Glomerular visceral epithelial cell (primary cell): ENCODE measurements at regions not wholly inside any gene's neighbourhood (a gene's known extent, or its start where the extent isn't known, plus 50 kb on each side); places are given as distances from the start of the nearest gene placed in this dataset.
"Not testable (repeated sequence)": the region's sequence is repeated elsewhere in the genome, so short reads cannot be mapped to it uniquely, and the experiment has no call there.

Source experiments
- DNase-seq: peaks from one replicate; pipeline ENCODE4 v3.0.0-alpha.2; 2016; ENCODE audit errors: extremely low spot score

GRCh38 chr2:180607514-180608049, 372.8 kb upstream of the UBE2E3 start:
- no peak for DNase-seq

- DNase-seq = no peak
Observed at GRCh38 chr2:180604077-180604476, 376.3 kb upstream of the UBE2E3 start.

GRCh38 chr2:180601016-180601415, 379.4 kb upstream of the UBE2E3 start:
- no peak for DNase-seq

GRCh38 chr2:180599804-180600203, 380.6 kb upstream of the UBE2E3 start:
- no peak for DNase-seq

GRCh38 chr2:180597179-180597578, 383.2 kb upstream of the UBE2E3 start:
- DNase-seq = no peak

- no peak for DNase-seq
Observed at GRCh38 chr2:180596453-180596852, 384.0 kb upstream of the UBE2E3 start.

GRCh38 chr2:180591947-180592346, 388.5 kb upstream of the UBE2E3 start:
- no peak for DNase-seq

- not testable (repeated sequence) for DNase-seq
Observed at GRCh38 chr2:180591093-180591781, 389.2 kb upstream of the UBE2E3 start.

GRCh38 chr2:180583441-180584140, 396.8 kb upstream of the UBE2E3 start:
- DNase-seq = no peak

- DNase-seq = no peak
Observed at GRCh38 chr2:180579388-180579787, 401.0 kb upstream of the UBE2E3 start.

- DNase-seq = no peak
Observed at GRCh38 chr2:180578441-180578840, 402.0 kb upstream of the UBE2E3 start.

GRCh38 chr2:180577567-180577966, 402.8 kb upstream of the UBE2E3 start:
- DNase-seq = no peak

- peak; percentile 17 for DNase-seq
Observed at GRCh38 chr2:180573951-180574350, 406.5 kb upstream of the UBE2E3 start.

- DNase-seq = no peak
Observed at GRCh38 chr2:180572346-180572745, 408.1 kb upstream of the UBE2E3 start.

GRCh38 chr2:180571559-180571958, 408.8 kb upstream of the UBE2E3 start:
- no peak for DNase-seq

GRCh38 chr2:180570864-180571263, 409.5 kb upstream of the UBE2E3 start:
- DNase-seq = no peak

GRCh38 chr2:180564051-180564450, 416.4 kb upstream of the UBE2E3 start:
- no peak for DNase-seq

- DNase-seq = no peak
Observed at GRCh38 chr2:180562378-180562777, 418.0 kb upstream of the UBE2E3 start.

GRCh38 chr2:180559771-180560170, 420.6 kb upstream of the UBE2E3 start:
- peak; percentile 7 for DNase-seq

- DNase-seq = no peak
Observed at GRCh38 chr2:180559038-180559437, 421.4 kb upstream of the UBE2E3 start.

GRCh38 chr2:180555391-180555965, 424.9 kb upstream of the UBE2E3 start:
- DNase-seq = no peak

- DNase-seq = no peak
Observed at GRCh38 chr2:180554330-180554729, 426.1 kb upstream of the UBE2E3 start.
